GM12878 (cell line): ENCODE measurements at regions not wholly inside any gene's neighbourhood (a gene's known extent, or its start where the extent isn't known, plus 50 kb on each side); places are given as distances from the start of the nearest gene placed in this dataset.

Source experiments
- ATAC-seq: fragments of 200-7000 bp; cut with Tn5 transposase; 3 replicates; pipeline ENCODE4 v1.9.1; 2020; ENCODE audit warnings: mild to moderate bottlenecking, moderate library complexity
- BruUV-seq: library from RNA; stranded (reverse); fragments of 400-500 nt; replicated peaks from 2 replicates; lab custom pipeline; 2021; lab: Mats Ljungman, UMichigan
- CTCF ChIA-PET: fragments of 300-600 bp; sonication (Branson Sonifier 250); formaldehyde crosslinking; extraction: SDS; loops from one replicate; lab custom pipeline; 2021; ENCODE audit warnings: inconsistent platforms; lab: Yijun Ruan, JAX
- POLR2A ChIA-PET: fragments of 350-600 bp; formaldehyde crosslinking; extraction: SDS; loops from one replicate; lab custom pipeline; 2021; ENCODE audit warnings: inconsistent platforms; lab: Charles Lee
- RAD21 ChIA-PET: fragments of 300-600 bp; sonication (Branson Sonifier 250); formaldehyde crosslinking; loops from one replicate; lab custom pipeline; 2023; ENCODE audit warnings: antibody characterized with exemption; ENCODE audit not compliant: unreplicated experiment; lab: Charles Lee
- SMC1A ChIA-PET: fragments of 300-600 bp; sonication (Branson Sonifier 250); formaldehyde crosslinking; loops from one replicate; lab custom pipeline; 2023; ENCODE audit not compliant: unreplicated experiment, uncharacterized antibody; lab: Charles Lee
- DNase-seq: peaks from one replicate; pipeline ENCODE4 v3.0.0-alpha.2; 2011; ENCODE audit warnings: low read depth, low spot score
- FAIRE-seq: peaks from 3 replicates; lab custom pipeline; 2011; peaks lifted over from hg19 to GRCh38; lab: Jason Lieb, UNC
- H2AFZ ChIP-seq: 2 replicates; pipeline ENCODE4 v1.6.0; 2011; ENCODE audit warnings: low read depth, low read length, control low read depth; ENCODE audit not compliant: control insufficient read depth
- H3K27ac ChIP-seq: 2 replicates; pipeline ENCODE4 v1.5.1; 2011; ENCODE audit warnings: control low read depth; ENCODE audit not compliant: control insufficient read depth, insufficient read depth
- H3K27me3 ChIP-seq, 2 experiments: replicated peaks in 1 of 2; 2 replicates each; pipeline versions ENCODE4 v1.6.0 to v1.6.1; 2011; ENCODE audit warnings: low read length in 1 of 2; ENCODE audit not compliant: control insufficient read depth in 2 of 2, insufficient read depth in 2 of 2
- H3K36me3 ChIP-seq, 2 experiments: 2 replicates each; pipeline ENCODE4 v1.5.1; 2011; ENCODE audit warnings: low read length in 1 of 2; ENCODE audit not compliant: control insufficient read depth in 2 of 2, insufficient read depth in 2 of 2
- H3K4me1 ChIP-seq: 2 replicates; pipeline ENCODE4 v1.6.1; 2011; ENCODE audit warnings: mild to moderate bottlenecking, low read length, moderate library complexity, mixed read lengths; ENCODE audit not compliant: control insufficient read depth, insufficient read depth
- H3K4me2 ChIP-seq: 2 replicates; pipeline ENCODE4 v1.6.0; 2011; ENCODE audit warnings: control low read depth; ENCODE audit not compliant: control insufficient read depth, insufficient read depth
- H3K4me3 ChIP-seq: fragments of 200-600 bp; sonication (generic); 2 replicates; pipeline ENCODE4 v1.5.1; 2016
- H3K79me2 ChIP-seq: 2 replicates; pipeline ENCODE4 v1.6.0; 2011; ENCODE audit warnings: low read length; ENCODE audit not compliant: control insufficient read depth, insufficient read depth
- H3K9ac ChIP-seq: 2 replicates; pipeline ENCODE4 v1.8.0; 2011; ENCODE audit warnings: low read length, control low read depth, mixed read lengths; ENCODE audit not compliant: control insufficient read depth, insufficient read depth
- H3K9me3 ChIP-seq: replicated peaks from 3 replicates; pipeline ENCODE4 v1.5.1; 2011; ENCODE audit warnings: mild to moderate bottlenecking, low read length; ENCODE audit not compliant: control insufficient read depth, insufficient read depth
- H4K20me1 ChIP-seq: 2 replicates; pipeline ENCODE4 v1.6.0; 2011; ENCODE audit not compliant: control insufficient read depth, insufficient read depth
- CBX5 ChIP-seq: sonication (generic); IDR thresholded peaks from 2 replicates; pipeline ENCODE4 v1.6.1; 2016; ENCODE audit warnings: low read depth, moderate library complexity, mild to moderate bottlenecking, inconsistent platforms
- CHD1 ChIP-seq: IDR thresholded peaks from 2 replicates; pipeline ENCODE4 v1.6.1; 2012; ENCODE audit warnings: low read depth, low read length, improper control_type of control experiment
- CHD2 ChIP-seq: IDR thresholded peaks from 2 replicates; pipeline ENCODE4 v1.6.1; 2011; ENCODE audit warnings: low read depth, low read length, improper control_type of control experiment, borderline replicate concordance
- CHD4 ChIP-seq: fragments of 200-600 bp; sonication (generic); IDR thresholded peaks from 2 replicates; pipeline ENCODE4 v1.6.1; 2016; ENCODE audit warnings: mild to moderate bottlenecking
- DPF2 ChIP-seq: fragments of 450-650 bp; IDR thresholded peaks from 2 replicates; pipeline ENCODE4 v1.6.1; 2017; ENCODE audit warnings: mild to moderate bottlenecking
- EED ChIP-seq: sonication (generic); IDR thresholded peaks from 2 replicates; pipeline ENCODE4 v1.6.1; 2016; ENCODE audit warnings: antibody characterized with exemption, low read depth
- HDGF ChIP-seq: fragments of 450-650 bp; IDR thresholded peaks from 2 replicates; pipeline ENCODE4 v1.6.1; 2016; ENCODE audit warnings: antibody characterized with exemption
- IKZF1 ChIP-seq: fragments of 450-650 bp; conservative IDR thresholded peaks from 2 replicates; pipeline ENCODE4 v1.6.1; 2017; ENCODE audit warnings: antibody characterized with exemption, mild to moderate bottlenecking
- IKZF2 ChIP-seq, 2 experiments: fragments of 450-650 bp; IDR thresholded peaks; 2 replicates each; pipeline ENCODE4 v1.6.1; 2017; ENCODE audit warnings: mild to moderate bottlenecking in 2 of 2, moderate library complexity in 2 of 2
- IRF5 ChIP-seq: fragments of 450-650 bp; IDR thresholded peaks from 2 replicates; pipeline ENCODE4 v1.6.1; 2017; ENCODE audit warnings: borderline replicate concordance
- MYC ChIP-seq: IDR thresholded peaks from 2 replicates; pipeline ENCODE4 v1.6.1; 2011; ENCODE audit warnings: mild to moderate bottlenecking, low read length, moderate library complexity, inconsistent platforms; ENCODE audit not compliant: insufficient read depth, insufficient replicate concordance, insufficient read length, severe bottlenecking
- PRDM15 ChIP-seq: fragments of 450-650 bp; formaldehyde crosslinking; IDR thresholded peaks from 2 replicates; pipeline ENCODE4 v1.4.0; 2020; ENCODE audit warnings: mild to moderate bottlenecking, moderate library complexity
- RAD51 ChIP-seq: fragments of 450-650 bp; IDR thresholded peaks from 2 replicates; pipeline ENCODE4 v1.6.1; 2016; ENCODE audit warnings: moderate library complexity, mild to moderate bottlenecking, inconsistent platforms
- RELB ChIP-seq: fragments of 450-650 bp; IDR thresholded peaks from 2 replicates; pipeline ENCODE4 v1.6.1; 2017; ENCODE audit warnings: low read depth, mild to moderate bottlenecking, moderate library complexity
- YBX1 ChIP-seq: fragments of 450-650 bp; IDR thresholded peaks from 2 replicates; pipeline ENCODE4 v1.6.1; 2016; ENCODE audit warnings: antibody characterized with exemption
- WGBS: methylation state at CpG from one replicate; pipeline ENCODE4 v1.1.6; 2016; ENCODE audit warnings: low lambda C conversion rate; ENCODE audit not compliant: insufficient replicate concordance, insufficient coverage; ENCODE audit errors: missing lambda C conversion rate; 5-methylcytosine and 5-hydroxymethylcytosine counted together
- in situ Hi-C: fragments of 300-500 bp; cut with MboI; formaldehyde crosslinking; loops from 9 replicates; pipeline ENCODE4 v1.14.3; 2018; ENCODE audit warnings: mixed read lengths
- intact Hi-C: fragments of 100-400 bp; cut with micrococcal nuclease; formaldehyde crosslinking; loops from one replicate; pipeline ENCODE4 v1.14.2; 2022; ENCODE audit not compliant: unreplicated experiment

GRCh38 chr5:4548341-4548740 lies 591.8 kb upstream of the ADAMTS16 start (continued):
- TF ChIP-seq RELB (no peak), PRDM15 (CRISPR knock-in tag) (no peak), CHD1 (no peak), RAD51 (no peak), CHD2 (no peak), IKZF1 (no peak), MYC (no peak)

- no peak overlapping the region for H3K4me2 ChIP-seq
- CTCF ChIA-PET = interaction anchor here (0.7 kb wide), 1 partner anchor 150 kb away, joined by 3 read pairs; no protein-coding TSS in a partner anchor
- TF ChIP-seq DPF2 (no peak), IRF5 (no peak), CHD4 (no peak), IKZF2 (IDR thresholded peaks at IDR 0.05) (no peak), YBX1 (no peak), CBX5 (no peak), EED (no peak), HDGF (no peak)
- TF ChIP-seq, all 136 proteins: peak for 0
- H3K36me3 ChIP-seq = no peaks in the 10 kb centered on the region
- 0% methylated on average over 1 of the region's 1 CpG for WGBS
- no peaks in the 10 kb centered on the region for H3K4me1 ChIP-seq
- no TSS peak for BruUV-seq
- no peaks in the 10 kb centered on the region for H3K27me3 ChIP-seq
- H3K79me2 ChIP-seq = no peaks in the 10 kb centered on the region
- H3K9me3 ChIP-seq = no peaks in the 10 kb centered on the region
- in situ Hi-C loops (no loop called here), intact Hi-C loops (no loop called here)
- FAIRE-seq (no peak), ATAC-seq (no peak), DNase-seq (no peak)
- ChIA-PET POLR2A (no interaction called here), RAD21 (no interaction called here), SMC1A (no interaction called here)
- no peak overlapping the region for H3K4me3 ChIP-seq
- no peaks in the 10 kb centered on the region for H4K20me1 ChIP-seq
- H2AFZ ChIP-seq = no peak overlapping the region
- H3K9ac ChIP-seq = no peak overlapping the region
- H3K27ac ChIP-seq = no peak overlapping the region
Observed at GRCh38 chr5:4549351-4549750, 590.8 kb upstream of the ADAMTS16 start.
